T-helper 2 cell treated with Interferon-gamma antibody and Interleukin-4, amounts not matched to agents 5 μg/mL and 100 μg/mL, for 36 hours (primary cell): ENCODE measurements at regions not wholly inside any gene's neighbourhood (a gene's known extent, or its start where the extent isn't known, plus 50 kb on each side); places are given as distances from the start of the nearest gene placed in this dataset.

Experiments
- DNase-seq: peaks from one replicate; pipeline ENCODE4 v3.0.0; 2021; ENCODE audit warnings: low spot score
- H3K27ac Mint-ChIP-seq: one replicate; pipeline ENCODE4 v1.8.0; 2021; ENCODE audit warnings: mild to moderate bottlenecking, mixed read lengths
- H3K27me3 Mint-ChIP-seq: one replicate; pipeline ENCODE4 v1.8.0; 2021; ENCODE audit warnings: low read depth, mixed read lengths
- H3K36me3 Mint-ChIP-seq: one replicate; pipeline ENCODE4 v1.8.0; 2021; ENCODE audit warnings: low read depth, mixed read lengths
- H3K4me1 Mint-ChIP-seq: one replicate; pipeline ENCODE4 v1.8.0; 2021; ENCODE audit warnings: low read depth, mixed read lengths
- H3K4me3 Mint-ChIP-seq: one replicate; pipeline ENCODE4 v1.8.0; 2022; ENCODE audit warnings: mild to moderate bottlenecking, moderate library complexity, mixed read lengths
- H3K9me3 Mint-ChIP-seq: one replicate; pipeline ENCODE4 v1.8.0; 2021; ENCODE audit warnings: mixed read lengths

DNA sequence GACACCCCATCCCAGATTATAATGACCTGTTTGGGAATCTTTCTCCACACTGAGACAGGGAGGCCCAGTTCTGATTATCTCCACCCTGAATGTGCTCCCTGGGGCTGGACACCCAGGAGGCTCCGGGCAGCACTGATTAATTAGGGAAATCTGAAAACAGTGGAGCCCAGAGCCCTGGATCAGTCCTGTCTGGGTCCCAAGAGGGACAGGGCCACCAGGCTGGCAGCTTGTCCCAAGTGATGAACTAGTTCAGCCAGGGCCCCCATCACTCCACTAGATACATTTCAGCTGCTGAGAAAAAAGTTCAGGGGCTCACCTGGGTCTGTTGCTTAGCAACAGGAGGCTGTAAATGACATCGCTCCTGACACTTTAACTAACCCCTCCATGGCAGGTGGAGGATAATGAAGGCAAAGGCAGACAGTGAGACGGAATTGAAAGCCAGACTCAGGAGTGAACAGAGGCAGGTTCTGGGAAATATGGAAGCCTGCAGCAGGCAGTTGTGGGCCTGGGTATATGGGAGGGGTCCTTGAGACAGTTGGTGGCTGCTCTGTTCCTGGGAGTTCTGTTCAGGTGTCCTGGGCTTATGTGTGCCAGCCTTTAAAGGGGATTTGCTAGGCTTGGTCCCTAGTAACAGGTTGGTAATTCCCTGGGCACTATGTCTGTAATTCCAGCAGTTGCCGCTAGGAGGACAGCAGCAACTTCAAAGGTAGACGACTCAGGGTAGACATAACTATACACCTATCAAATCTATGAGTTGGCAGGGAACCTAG lies 78.3 kb upstream of the CTNNBL1 start:
- peaks cover 8% of the 10 kb centered on the region for H3K27me3 Mint-ChIP-seq
- H3K4me3 Mint-ChIP-seq = no peak overlapping the region
- H3K27ac Mint-ChIP-seq = no peak overlapping the region
- H3K4me1 Mint-ChIP-seq = no peaks in the 10 kb centered on the region
- DNase-seq = peak; percentile 19
- H3K36me3 Mint-ChIP-seq = no peaks in the 10 kb centered on the region
- no peaks in the 10 kb centered on the region for H3K9me3 Mint-ChIP-seq

DNA sequence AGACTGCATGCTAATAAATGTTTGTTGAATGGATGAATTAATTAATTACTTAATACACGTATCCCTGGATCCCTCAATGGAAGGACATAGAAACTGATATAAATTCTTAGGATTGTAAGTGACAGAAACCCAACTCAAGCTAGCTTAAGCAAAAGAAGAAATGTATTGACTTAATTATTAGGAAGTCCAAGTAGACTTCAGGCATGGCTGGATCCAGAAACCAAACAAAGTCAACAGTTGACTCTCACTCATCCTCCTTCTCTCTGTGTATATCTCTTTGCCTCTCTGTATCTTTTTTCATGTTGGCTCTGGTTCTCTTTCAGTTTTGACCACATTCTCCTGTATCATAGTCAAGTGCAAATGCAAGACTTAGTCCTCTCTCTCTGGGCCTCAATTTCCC lies 82.0 kb upstream of the CTNNBL1 start:
- H3K4me1 Mint-ChIP-seq = no peaks in the 10 kb centered on the region
- H3K27ac Mint-ChIP-seq = no peak overlapping the region
- peaks cover 2% of the 10 kb centered on the region for H3K27me3 Mint-ChIP-seq
- no peaks in the 10 kb centered on the region for H3K9me3 Mint-ChIP-seq
- DNase-seq = no peak
- H3K36me3 Mint-ChIP-seq = no peaks in the 10 kb centered on the region
- no peak overlapping the region for H3K4me3 Mint-ChIP-seq

DNA sequence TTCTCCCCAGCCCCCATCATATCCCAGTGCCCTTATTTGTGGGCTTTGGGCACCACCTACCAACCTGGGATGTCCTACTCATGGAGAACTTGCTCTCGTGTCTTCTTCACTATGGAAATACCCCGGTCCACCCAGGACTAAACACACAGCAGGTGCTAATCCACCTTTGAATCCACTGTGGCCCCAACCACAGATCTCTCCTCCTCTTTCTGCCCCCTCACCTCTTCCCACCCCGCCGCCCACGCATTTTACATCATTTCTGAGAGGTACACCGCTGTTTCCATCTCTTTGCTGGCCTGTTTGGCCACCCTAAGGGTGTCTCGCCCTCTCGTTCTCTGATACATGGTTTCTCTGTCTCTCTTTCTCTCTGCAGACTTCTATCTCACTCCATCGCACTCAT lies 82.5 kb upstream of the CTNNBL1 start:
- peaks cover 2% of the 10 kb centered on the region for H3K27me3 Mint-ChIP-seq
- no peaks in the 10 kb centered on the region for H3K4me1 Mint-ChIP-seq
- H3K36me3 Mint-ChIP-seq = no peaks in the 10 kb centered on the region

GRCh38 chr20:37610203-37610798 lies 82.6 kb upstream of the BLCAP start:
- H3K27me3 Mint-ChIP-seq = peaks cover 2% of the 10 kb centered on the region
- H3K36me3 Mint-ChIP-seq = no peaks in the 10 kb centered on the region
- H3K4me1 Mint-ChIP-seq = no peaks in the 10 kb centered on the region
- no peaks in the 10 kb centered on the region for H3K9me3 Mint-ChIP-seq
- no peak for DNase-seq
- no peak overlapping the region for H3K4me3 Mint-ChIP-seq
- no peak overlapping the region for H3K27ac Mint-ChIP-seq

More for the DNA sequence above, 82.5 kb upstream of the CTNNBL1 start:
- DNase-seq = no peak
- no peak overlapping the region for H3K27ac Mint-ChIP-seq
- no peaks in the 10 kb centered on the region for H3K9me3 Mint-ChIP-seq
- H3K4me3 Mint-ChIP-seq = no peak overlapping the region

GRCh38 chr20:37602634-37603033 lies 75.0 kb upstream of the BLCAP start:
- no peak for DNase-seq
- Mint-ChIP-seq H3K27me3 (peaks cover 10% of the 10 kb centered on the region), H3K4me3 (no peak overlapping the region), H3K36me3 (no peaks in the 10 kb centered on the region), H3K4me1 (no peaks in the 10 kb centered on the region), H3K27ac (no peak overlapping the region), H3K9me3 (no peaks in the 10 kb centered on the region)

- Mint-ChIP-seq H3K9me3 (no peaks in the 10 kb centered on the region), H3K27me3 (peaks cover 13% of the 10 kb centered on the region), H3K4me3 (no peak overlapping the region), H3K27ac (no peak overlapping the region), H3K36me3 (no peaks in the 10 kb centered on the region), H3K4me1 (no peaks in the 10 kb centered on the region)
- DNase-seq = no peak
Measured at GRCh38 chr20:37600486-37600885, 72.8 kb upstream of the BLCAP start.

DNA sequence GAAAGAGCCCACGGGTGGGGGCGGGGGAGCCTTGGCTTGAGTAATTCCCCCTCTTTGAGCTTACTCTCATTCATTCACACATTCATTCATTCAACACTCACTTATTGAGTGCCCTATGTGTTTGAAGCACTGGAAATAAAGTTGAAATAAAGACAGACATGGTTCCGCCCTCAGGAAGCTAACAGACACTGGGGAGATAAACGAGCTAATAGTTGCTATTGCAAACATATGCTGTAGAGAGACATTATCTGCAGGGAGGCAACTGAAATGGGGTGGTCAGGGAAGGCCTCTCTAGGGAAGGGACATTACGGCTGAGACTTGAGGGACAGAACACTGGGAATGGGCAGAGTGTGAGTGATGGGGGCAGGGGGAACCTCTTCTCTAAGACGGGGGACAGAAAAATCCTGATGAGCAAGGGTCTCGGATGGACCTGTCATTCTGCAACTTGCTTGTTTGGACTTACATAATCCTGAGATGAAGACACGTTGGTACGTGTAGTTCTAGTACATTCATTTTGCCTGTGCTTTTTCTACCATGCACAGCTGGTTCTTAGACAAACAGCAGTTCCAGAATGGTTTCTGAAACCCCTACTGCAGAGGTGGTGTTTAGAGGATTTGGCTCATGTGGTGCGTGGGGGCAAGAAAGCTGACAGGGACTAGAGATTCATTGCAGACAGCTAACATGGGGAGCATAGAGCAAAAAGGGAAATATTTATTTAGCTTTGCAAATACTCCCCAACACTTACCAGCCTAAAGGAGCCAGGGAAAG lies 71.1 kb upstream of the BLCAP start:
- Mint-ChIP-seq H3K9me3 (no peaks in the 10 kb centered on the region), H3K4me3 (no peak overlapping the region), H3K27ac (no peak overlapping the region), H3K27me3 (peaks cover 13% of the 10 kb centered on the region), H3K36me3 (no peaks in the 10 kb centered on the region), H3K4me1 (no peaks in the 10 kb centered on the region)
- DNase-seq = no peak

DNA sequence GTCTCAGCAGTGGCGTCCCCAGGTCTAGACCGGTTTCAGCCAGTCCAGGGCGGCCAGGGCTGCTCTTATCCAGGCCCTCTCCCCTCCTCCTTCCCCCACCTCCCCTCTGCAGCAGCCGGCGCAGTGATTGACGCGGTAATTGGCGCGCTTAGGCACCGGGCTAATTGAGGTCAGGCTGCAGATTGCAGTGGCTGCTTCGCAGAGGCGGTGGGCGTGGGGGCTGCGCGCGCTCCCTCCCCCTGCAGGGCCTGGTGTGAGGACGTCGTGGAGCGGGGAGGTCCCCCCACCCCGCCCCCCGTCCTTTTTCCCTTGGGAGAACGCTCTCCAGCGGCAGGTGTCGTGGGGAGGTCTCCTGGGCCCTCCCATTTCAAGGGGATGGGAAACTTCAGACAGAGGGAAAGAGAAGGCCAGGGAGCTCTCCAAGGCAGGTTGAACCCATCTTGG lies 70.4 kb upstream of the BLCAP start:
- no peaks in the 10 kb centered on the region for H3K36me3 Mint-ChIP-seq
- H3K4me1 Mint-ChIP-seq = no peaks in the 10 kb centered on the region
- no peak overlapping the region for H3K4me3 Mint-ChIP-seq
- no peaks in the 10 kb centered on the region for H3K9me3 Mint-ChIP-seq
- DNase-seq = no peak
- peaks cover 17% of the 10 kb centered on the region for H3K27me3 Mint-ChIP-seq
- H3K27ac Mint-ChIP-seq = no peak overlapping the region

GRCh38 chr20:37596890-37597536 lies 69.3 kb upstream of the BLCAP start:
- Mint-ChIP-seq H3K27ac (no peak overlapping the region), H3K36me3 (no peaks in the 10 kb centered on the region), H3K27me3 (peaks cover 17% of the 10 kb centered on the region), H3K4me1 (no peaks in the 10 kb centered on the region), H3K4me3 (no peak overlapping the region), H3K9me3 (no peaks in the 10 kb centered on the region)
- DNase-seq = no peak

GRCh38 chr20:37596168-37596567 lies 68.5 kb upstream of the BLCAP start:
- Mint-ChIP-seq H3K9me3 (no peaks in the 10 kb centered on the region), H3K4me3 (no peak overlapping the region), H3K27ac (no peak overlapping the region), H3K36me3 (no peaks in the 10 kb centered on the region), H3K27me3 (peaks cover 20% of the 10 kb centered on the region), H3K4me1 (no peaks in the 10 kb centered on the region)
- DNase-seq = no peak

DNA sequence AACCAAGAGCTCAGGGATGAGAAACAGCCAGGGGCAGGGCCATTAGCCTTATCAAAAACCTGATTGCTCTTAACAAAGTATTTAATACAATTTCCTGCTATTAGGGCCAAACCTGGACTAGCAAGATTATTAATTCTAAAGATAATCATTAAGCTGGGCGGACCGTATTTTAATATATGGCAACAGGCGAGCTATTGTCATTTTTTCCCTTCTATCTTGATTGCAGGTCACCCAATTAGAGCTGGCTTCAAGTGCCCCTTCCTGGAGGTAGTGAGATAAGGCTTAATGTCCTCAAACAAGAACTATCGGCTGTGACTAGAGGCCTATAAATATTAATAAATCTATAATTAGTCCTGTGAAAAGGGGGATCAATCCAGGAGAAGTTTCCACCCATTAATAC lies 66.0 kb upstream of the BLCAP start:
- peaks cover 12% of the 10 kb centered on the region for H3K27me3 Mint-ChIP-seq
- H3K4me3 Mint-ChIP-seq = no peak overlapping the region
- no peaks in the 10 kb centered on the region for H3K4me1 Mint-ChIP-seq
- no peak overlapping the region for H3K27ac Mint-ChIP-seq
- no peaks in the 10 kb centered on the region for H3K9me3 Mint-ChIP-seq
- H3K36me3 Mint-ChIP-seq = no peaks in the 10 kb centered on the region
- DNase-seq = no peak

DNA sequence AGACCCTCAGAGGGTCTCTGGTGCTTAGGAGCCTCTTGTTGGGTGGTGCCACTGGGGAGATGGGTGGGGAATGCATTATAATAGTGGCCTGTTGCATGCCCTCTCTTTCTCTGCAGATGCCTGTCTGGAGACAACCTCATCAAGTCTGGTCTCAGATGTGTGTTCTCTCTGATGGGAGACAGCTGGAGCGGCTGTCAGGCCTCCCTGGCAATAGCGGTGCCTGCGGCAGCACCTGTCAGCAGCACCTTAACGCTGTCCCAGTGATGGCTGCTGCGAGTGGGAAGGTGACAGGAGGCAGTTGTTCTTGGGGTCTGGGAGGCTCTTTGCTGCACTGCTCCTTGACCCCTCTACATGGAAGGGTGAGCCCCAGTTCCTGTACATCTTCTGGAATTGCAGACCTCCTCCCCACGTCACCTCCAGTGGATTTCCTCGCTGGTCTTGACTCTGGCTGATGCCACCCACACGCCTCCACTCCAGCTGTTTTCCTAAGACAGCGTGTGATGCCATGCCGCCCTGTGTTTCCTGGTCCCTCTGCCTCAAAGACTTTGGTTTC lies 63.3 kb upstream of the BLCAP start:
- H3K36me3 Mint-ChIP-seq = no peaks in the 10 kb centered on the region
- no peak overlapping the region for H3K4me3 Mint-ChIP-seq
- H3K9me3 Mint-ChIP-seq = no peaks in the 10 kb centered on the region
- peaks cover 11% of the 10 kb centered on the region for H3K27me3 Mint-ChIP-seq
- H3K4me1 Mint-ChIP-seq = no peaks in the 10 kb centered on the region
- DNase-seq = no peak
- no peak overlapping the region for H3K27ac Mint-ChIP-seq

DNA sequence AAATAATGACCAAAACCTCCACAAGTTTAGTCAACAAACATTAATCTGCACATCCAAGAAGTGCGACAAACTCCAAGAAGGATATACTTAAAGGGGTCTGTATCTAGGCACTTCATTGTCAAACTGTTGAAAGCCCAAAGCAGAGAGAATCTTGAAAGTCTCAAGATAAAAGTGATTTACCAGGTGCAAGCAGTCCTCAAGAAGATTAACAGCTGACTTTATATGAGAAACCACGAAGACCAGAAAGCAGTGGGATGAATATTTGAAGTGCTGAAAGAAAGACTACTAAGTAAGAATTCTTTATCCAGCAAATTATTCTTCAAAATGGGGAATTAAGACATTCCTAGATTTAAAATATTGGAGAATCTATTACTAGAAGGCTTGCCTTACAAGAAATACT lies 58.4 kb upstream of the BLCAP start:
- Mint-ChIP-seq H3K27ac (no peak overlapping the region), H3K4me3 (no peak overlapping the region), H3K27me3 (peaks cover 9% of the 10 kb centered on the region), H3K4me1 (no peaks in the 10 kb centered on the region), H3K36me3 (no peaks in the 10 kb centered on the region), H3K9me3 (no peaks in the 10 kb centered on the region)
- DNase-seq = no peak
